ENCODE measurements at regions not wholly inside any gene's neighbourhood (a gene's known extent, or its start where the extent isn't known, plus 50 kb on each side); places are given as distances from the start of the nearest gene placed in this dataset.

GRCh38 chr13:73324842-73325722 lies 266.3 kb downstream of the KLF5 start:
- no peak for DNase-seq (ENCODE audit: low spot score)
- ChIA-PET CTCF (interaction anchor here (0.6 kb wide), 2 partner anchors 33 to 1891 kb away, joined by 3 to 4 read pairs; no protein-coding TSS in a partner anchor), POLR2A (ENCODE audit: low non-redundant PET) (no interaction called here)
- no peak overlapping the region for H3K27ac ChIP-seq
- TF ChIP-seq CTCF (conservative IDR thresholded peaks at IDR 0.05; ENCODE audit: low read depth), result no peak

- no peak overlapping the region for H3K27ac ChIP-seq
- no peak for TF ChIP-seq CTCF (conservative IDR thresholded peaks at IDR 0.05; ENCODE audit: low read depth)
- DNase-seq (ENCODE audit: low spot score), result no peak
- ChIA-PET POLR2A (ENCODE audit: low non-redundant PET) (no interaction called here), CTCF (no interaction called here)
Observed at GRCh38 chr13:73323615-73324014, 264.8 kb downstream of the KLF5 start.

- CTCF ChIA-PET, result interaction anchor here (0.6 kb wide), 1 partner anchor 37 kb away, joined by 3 read pairs; no protein-coding TSS in a partner anchor
- POLR2A ChIA-PET (ENCODE audit: low non-redundant PET), result no interaction called here
- no peak overlapping the region for H3K27ac ChIP-seq
- DNase-seq (ENCODE audit: low spot score), result no peak
- TF ChIP-seq CTCF (conservative IDR thresholded peaks at IDR 0.05; ENCODE audit: low read depth), result no peak
Observed at GRCh38 chr13:73321043-73321442, 262.2 kb downstream of the KLF5 start.

GRCh38 chr13:73317140-73317539 lies 258.3 kb downstream of the KLF5 start:
- no peak for TF ChIP-seq CTCF (conservative IDR thresholded peaks at IDR 0.05; ENCODE audit: low read depth)
- CTCF ChIA-PET, result no interaction called here
- no peak for DNase-seq (ENCODE audit: low spot score)
- POLR2A ChIA-PET (ENCODE audit: low non-redundant PET), result no interaction called here
- H3K27ac ChIP-seq, result no peak overlapping the region

- ChIA-PET POLR2A (ENCODE audit: low non-redundant PET) (no interaction called here), CTCF (no interaction called here)
- no peak overlapping the region for H3K27ac ChIP-seq
- no peak for TF ChIP-seq CTCF (conservative IDR thresholded peaks at IDR 0.05; ENCODE audit: low read depth)
- DNase-seq (ENCODE audit: low spot score), result no peak
Observed at GRCh38 chr13:73310366-73310765, 251.6 kb downstream of the KLF5 start.

GRCh38 chr13:73307481-73307880 lies 248.7 kb downstream of the KLF5 start:
- CTCF ChIA-PET, result no interaction called here
- TF ChIP-seq CTCF (conservative IDR thresholded peaks at IDR 0.05; ENCODE audit: low read depth), result no peak
- POLR2A ChIA-PET (ENCODE audit: low non-redundant PET), result no interaction called here
- DNase-seq (ENCODE audit: low spot score), result no peak
- H3K27ac ChIP-seq, result no peak overlapping the region

All from RWPE1 (cell line).